OCI-LY1 (cell line): ENCODE measurements at regions not wholly inside any gene's neighbourhood (a gene's known extent, or its start where the extent isn't known, plus 50 kb on each side); places are given as distances from the start of the nearest gene placed in this dataset.

Source experiments
- CTCF ChIP-seq: fragments of 200-600 bp; sonication (generic), shearing (Covaris generic); IDR thresholded peaks from 2 replicates; pipeline ENCODE4 v1.5.1; 2017; ENCODE audit warnings: mild to moderate bottlenecking, antibody characterized with exemption, low read length, moderate library complexity, mixed read lengths
- EZH2 ChIP-seq: fragments of 200-600 bp; sonication (generic), shearing (Covaris generic); IDR thresholded peaks from 2 replicates; pipeline ENCODE4 v1.8.0; 2017; ENCODE audit warnings: borderline replicate concordance, mixed run types, mild to moderate bottlenecking, antibody characterized with exemption, low read length, moderate library complexity, mixed read lengths

- TF ChIP-seq CTCF (no peak), EZH2 (no peak)
Measured at GRCh38 chr9:124185413-124185812, 72.3 kb upstream of the NEK6 start.
